HCT116 (cell line): ENCODE measurements at regions not wholly inside any gene's neighbourhood (a gene's known extent, or its start where the extent isn't known, plus 50 kb on each side); places are given as distances from the start of the nearest gene placed in this dataset.

Source experiments
- ATAC-seq: fragments of 200-7000 bp; cut with Tn5 transposase; 2 replicates; pipeline ENCODE4 v1.9.1; 2020; ENCODE audit warnings: mild to moderate bottlenecking, moderate library complexity
- BruUV-seq: library from RNA; stranded (reverse); fragments of 400-500 nt; replicated peaks from 2 replicates; lab custom pipeline; 2021; lab: Mats Ljungman, UMichigan
- CTCF ChIA-PET: fragments of 300-600 bp; sonication (Branson Sonifier 250); formaldehyde crosslinking; loops from one replicate; lab custom pipeline; 2021; ENCODE audit warnings: antibody characterized with exemption; lab: Charles Lee
- POLR2A ChIA-PET: fragments of 300-600, 350-600 bp; sonication (Branson Sonifier 250); formaldehyde crosslinking; loops from one replicate; lab custom pipeline; 2021; ENCODE audit warnings: antibody characterized with exemption; lab: Charles Lee
- RAD21 ChIA-PET, 2 experiments: fragments of 300-600 bp; sonication (Branson Sonifier 250); formaldehyde crosslinking; loops; one replicate each; lab custom pipeline; 2023; ENCODE audit warnings: low total read pairs in 2 of 2; ENCODE audit not compliant: uncharacterized antibody in 2 of 2, unreplicated experiment in 2 of 2, low non-redundant PET in 1 of 2; lab: Charles Lee
- DNase-seq: peaks from one replicate; pipeline ENCODE4 v3.0.0-alpha.2; 2010; ENCODE audit warnings: low read depth, low spot score
- H2AFZ ChIP-seq: fragments of 200-600 bp; shearing (Covaris generic), sonication (generic); 2 replicates; pipeline ENCODE4 v1.6.1; 2017; ENCODE audit warnings: low read depth, mixed run types, mixed read lengths, antibody characterized with exemption, low read length; ENCODE audit not compliant: poor library complexity, severe bottlenecking
- H3K27ac ChIP-seq: 2 replicates; pipeline ENCODE4 v1.5.1; 2012; ENCODE audit warnings: low read depth, low read length
- H3K27me3 ChIP-seq: fragments of 200-600 bp; sonication (generic); 2 replicates; pipeline ENCODE4 v1.6.1; 2016; ENCODE audit warnings: mixed run types, low read length, mixed read lengths; ENCODE audit not compliant: insufficient read depth
- H3K36me3 ChIP-seq, 2 experiments: fragments of 200-500 bp in 1 of 2; fragments of 200-600 bp in 1 of 2; sonication (Bioruptor generic) in 1 of 2; sonication (generic) in 1 of 2; 2 replicates each; pipeline versions ENCODE4 v1.5.1 to v1.6.1; 2014 to 2016; ENCODE audit warnings: low read length in 2 of 2, inconsistent platforms in 1 of 2, mixed read lengths in 1 of 2, mixed run types in 1 of 2; ENCODE audit not compliant: insufficient read depth in 2 of 2, control insufficient read depth in 1 of 2
- H3K4me1 ChIP-seq, 2 experiments: fragments of 200-600 bp in 1 of 2; sonication (generic) in 1 of 2; 2 replicates each; pipeline versions ENCODE4 v1.5.1 to v1.6.1; 2012 to 2017; ENCODE audit warnings: low read length in 2 of 2, inconsistent platforms in 1 of 2, mild to moderate bottlenecking in 1 of 2, mixed read lengths in 1 of 2, mixed run types in 1 of 2, moderate library complexity in 1 of 2; ENCODE audit not compliant: insufficient read depth in 2 of 2, control insufficient read depth in 1 of 2
- H3K4me2 ChIP-seq: fragments of 200-600 bp; sonication (generic); 2 replicates; pipeline ENCODE4 v1.6.1; 2017; ENCODE audit warnings: mixed run types, low read length, mixed read lengths
- H3K4me3 ChIP-seq, 2 experiments: fragments of 200-600 bp in 1 of 2; sonication (generic) in 1 of 2; replicated peaks in 1 of 2; 2 replicates each; pipeline ENCODE4 v1.5.1; 2011 to 2016; ENCODE audit warnings: low read length in 2 of 2, control low read depth in 1 of 2, low read depth in 1 of 2, mild to moderate bottlenecking in 1 of 2, mixed read lengths in 1 of 2, mixed run types in 1 of 2
- H3K79me2 ChIP-seq: fragments of 200-600 bp; sonication (generic); 2 replicates; pipeline ENCODE4 v1.6.1; 2017; ENCODE audit warnings: mild to moderate bottlenecking, mixed run types, low read length, moderate library complexity, mixed read lengths; ENCODE audit not compliant: insufficient read depth
- H3K9ac ChIP-seq: fragments of 200-600 bp; sonication (generic); 2 replicates; pipeline ENCODE4 v1.6.1; 2016; ENCODE audit warnings: low read length, mixed read lengths
- H3K9me2 ChIP-seq: fragments of 200-600 bp; sonication (generic), shearing (Covaris generic); 2 replicates; pipeline ENCODE4 v1.6.1; 2017; ENCODE audit warnings: mixed run types, mild to moderate bottlenecking, moderate library complexity; ENCODE audit not compliant: insufficient read depth
- H3K9me3 ChIP-seq, 2 experiments: fragments of 200-500 bp in 1 of 2; fragments of 200-600 bp in 1 of 2; sonication (Bioruptor generic) in 1 of 2; sonication (generic) in 1 of 2; 2 replicates each; pipeline ENCODE4 v1.6.1; 2014 to 2017; ENCODE audit warnings: low read length in 2 of 2, mixed read lengths in 2 of 2, inconsistent platforms in 1 of 2, low read depth in 1 of 2, mild to moderate bottlenecking in 1 of 2, mixed run types in 1 of 2, moderate library complexity in 1 of 2; ENCODE audit not compliant: control insufficient read depth in 1 of 2, insufficient read depth in 1 of 2
- H4K20me1 ChIP-seq: fragments of 200-600 bp; sonication (generic), shearing (Covaris generic); 2 replicates; pipeline ENCODE4 v1.6.1; 2017; ENCODE audit warnings: mixed run types, mild to moderate bottlenecking, moderate library complexity; ENCODE audit not compliant: insufficient read depth
- ATF3 ChIP-seq: IDR thresholded peaks from 2 replicates; pipeline ENCODE4 v1.6.1; 2012
- CBX3 ChIP-seq: IDR thresholded peaks from 2 replicates; pipeline ENCODE4 v1.6.1; 2012; ENCODE audit warnings: low read depth
- CTCF ChIP-seq, 3 experiments: fragments of 200-600 bp in 1 of 3; sonication (generic) in 1 of 3; IDR thresholded peaks in 2 of 3; conservative IDR thresholded peaks in 1 of 3; 2 replicates each; pipeline ENCODE4 v1.5.1; 2012 to 2017; ENCODE audit warnings: low read depth in 2 of 3, low read length in 2 of 3, antibody characterized with exemption in 1 of 3, borderline replicate concordance in 1 of 3, control low read depth in 1 of 3, mild to moderate bottlenecking in 1 of 3, mixed read lengths in 1 of 3, mixed run types in 1 of 3, moderate library complexity in 1 of 3; ENCODE audit not compliant: insufficient read depth in 1 of 3
- JUND ChIP-seq: IDR thresholded peaks from 2 replicates; pipeline ENCODE4 v1.6.1; 2012
- POLR2A ChIP-seq: IDR thresholded peaks from 2 replicates; pipeline ENCODE4 v1.7.0; 2011; ENCODE audit warnings: borderline replicate concordance; ENCODE audit not compliant: insufficient read depth, insufficient read length; ENCODE audit errors: extremely low read depth
- SIN3A ChIP-seq: IDR thresholded peaks from 2 replicates; pipeline ENCODE4 v1.6.1; 2012; ENCODE audit warnings: low read depth
- SP1 ChIP-seq: IDR thresholded peaks from 2 replicates; pipeline ENCODE4 v1.6.1; 2012; ENCODE audit warnings: low read depth
- TCF7L2 ChIP-seq: IDR thresholded peaks from 2 replicates; pipeline ENCODE4 v1.7.0; 2011; ENCODE audit warnings: borderline replicate concordance, inconsistent platforms; ENCODE audit not compliant: insufficient read depth, insufficient read length; ENCODE audit errors: extremely low read depth
- ZBTB33 ChIP-seq: IDR thresholded peaks from 2 replicates; pipeline ENCODE4 v1.6.1; 2011; ENCODE audit warnings: mild to moderate bottlenecking, low read length, moderate library complexity; ENCODE audit not compliant: insufficient replicate concordance; ENCODE audit errors: extremely low read depth
- ZFX ChIP-seq: fragments of 450-650 bp; IDR thresholded peaks from 2 replicates; pipeline ENCODE4 v1.6.1; 2017
- intact Hi-C: fragments of 100-400 bp; cut with micrococcal nuclease; formaldehyde crosslinking; loops from 2 replicates; pipeline ENCODE4 v1.10.0; 2022

- ChIA-PET RAD21 (no interaction called here), POLR2A (no interaction called here), CTCF (no interaction called here)
- Histone ChIP-seq H2AFZ (no peak overlapping the region), H3K4me2 (no peak overlapping the region), H3K27ac (no peak overlapping the region), H3K79me2 (no peaks in the 10 kb centered on the region), H3K27me3 (no peaks in the 10 kb centered on the region), H3K4me3 (no peak overlapping the region), H4K20me1 (no peaks in the 10 kb centered on the region), H3K36me3 (no peaks in the 10 kb centered on the region)
- BruUV-seq: no TSS peak
- TF ChIP-seq SP1 (no peak), ZFX (no peak), CBX3 (no peak), JUND (no peak), POLR2A (no peak), CTCF (IDR thresholded peaks at IDR 0.05 in 2 of 3, conservative IDR thresholded peaks at IDR 0.05 in 1 of 3; ENCODE audit: borderline replicate concordance in 1 of 3, insufficient read depth in 1 of 3, low read depth in 2 of 3, low read length in 2 of 3) (no peak), ZBTB33 (no peak), SIN3A (no peak), TCF7L2 (no peak), ATF3 (no peak)
- TF ChIP-seq, all 23 proteins: peak for 0
- Histone ChIP-seq H3K9ac (no peak overlapping the region), H3K4me1 (no peaks in the 10 kb centered on the region), H3K9me2 (no peaks in the 10 kb centered on the region), H3K9me3 (no peaks in the 10 kb centered on the region; a peak in 1 of 4 replicates)
- intact Hi-C loops: no loop called here
- no peak for ATAC-seq
- no peak for DNase-seq
Measured at GRCh38 chr1:208837242-208837641, 593.1 kb upstream of the PLXNA2 start.
